Muscle of leg (tissue), 3 donors: ENCODE measurements at regions not wholly inside any gene's neighbourhood (a gene's known extent, or its start where the extent isn't known, plus 50 kb on each side); places are given as distances from the start of the nearest gene placed in this dataset.
A peak's percentile ranks its signal among the peaks of the same experiment; 100 is the strongest.
"Not testable (repeated sequence)": the region's sequence is repeated elsewhere in the genome, so short reads cannot be mapped to it uniquely, and the experiment has no call there.

ENCODE experiments used
- DNase-seq: peaks from one replicate; pipeline ENCODE4 v3.0.0; 2013
- H3K27ac ChIP-seq: one replicate; pipeline ENCODE4 v1.5.1; 2013; ENCODE audit warnings: mild to moderate bottlenecking, low read length, control low read depth
- H3K27me3 ChIP-seq: one replicate; pipeline ENCODE4 v1.6.1; 2013; ENCODE audit warnings: low read length; ENCODE audit not compliant: control insufficient read depth, insufficient read depth
- H3K36me3 ChIP-seq: one replicate; pipeline ENCODE4 v1.6.1; 2013; ENCODE audit warnings: low read length; ENCODE audit not compliant: control insufficient read depth, insufficient read depth
- H3K4me1 ChIP-seq: one replicate; pipeline ENCODE4 v1.6.1; 2013; ENCODE audit warnings: low read length; ENCODE audit not compliant: control insufficient read depth, insufficient read depth
- H3K4me3 ChIP-seq: one replicate; pipeline ENCODE4 v1.5.1; 2013; ENCODE audit warnings: low read length, control low read depth
- H3K9me3 ChIP-seq: replicated peaks from 2 replicates; pipeline ENCODE4 v1.6.1; 2013; ENCODE audit warnings: low read depth, low read length; ENCODE audit not compliant: control insufficient read depth
- WGBS: methylation state at CpG from one replicate; pipeline ENCODE4 v1.1.5; 2013; ENCODE audit warnings: missing lambda C conversion rate; ENCODE audit not compliant: insufficient coverage; 5-methylcytosine and 5-hydroxymethylcytosine counted together

DNA sequence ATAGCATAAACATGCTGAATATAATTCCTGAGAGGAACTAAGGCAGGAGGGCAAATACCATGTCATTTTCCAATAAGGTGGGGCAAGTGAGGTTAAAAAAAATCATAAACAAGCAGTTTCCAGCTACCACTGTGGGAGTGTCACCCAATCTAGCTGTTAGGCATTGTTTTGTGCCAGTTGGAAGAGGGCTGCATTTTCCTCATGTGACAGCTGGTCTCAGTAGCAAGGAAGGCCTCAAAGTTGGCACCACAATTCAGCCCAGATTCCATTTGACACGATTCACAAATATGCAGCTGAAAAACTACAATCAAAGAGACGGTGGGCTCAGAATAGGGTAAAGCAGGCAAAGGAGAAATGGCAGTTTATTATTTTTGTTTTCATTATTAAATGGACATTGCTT, 636.1 kb downstream of the KIF4B start:
- DNase-seq: peak; percentile 56

DNA sequence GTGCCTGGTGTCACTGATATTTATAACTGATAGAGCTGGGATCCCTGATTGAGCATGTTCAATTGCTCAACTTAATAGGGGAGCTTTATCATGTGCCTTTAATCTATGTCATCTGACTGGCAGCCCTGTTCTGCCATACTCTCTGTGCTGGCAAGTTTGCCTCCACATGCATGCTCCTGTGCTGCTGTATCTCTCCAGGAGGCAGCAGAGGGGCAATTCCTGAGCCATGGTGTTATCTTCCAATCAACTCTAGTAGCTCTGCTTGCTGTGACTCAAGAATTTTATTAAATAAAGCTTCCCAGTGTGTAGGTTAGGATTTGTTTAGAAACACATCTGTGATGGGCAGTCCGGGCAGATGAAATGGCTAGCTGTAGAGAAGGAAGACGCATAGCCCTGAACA, 642.0 kb downstream of the KIF4B start:
- no peaks in the 10 kb centered on the region for H3K36me3 ChIP-seq
- H3K9me3 ChIP-seq: no peaks in the 10 kb centered on the region
- H3K4me1 ChIP-seq: no peaks in the 10 kb centered on the region
- no peaks in the 10 kb centered on the region for H3K27me3 ChIP-seq
- no peak overlapping the region for H3K4me3 ChIP-seq
- no peak overlapping the region for H3K27ac ChIP-seq
- no CpG with 5 or more reads among the region's 2 CpGs for WGBS
- DNase-seq: no peak

More for the DNA sequence above, 636.1 kb downstream of the KIF4B start:
- no peaks in the 10 kb centered on the region for H3K27me3 ChIP-seq
- no CpG with 5 or more reads among the region's 2 CpGs for WGBS
- no peaks in the 10 kb centered on the region for H3K9me3 ChIP-seq
- no peaks in the 10 kb centered on the region for H3K36me3 ChIP-seq
- no peaks in the 10 kb centered on the region for H3K4me1 ChIP-seq
- H3K27ac ChIP-seq: no peak overlapping the region
- no peak overlapping the region for H3K4me3 ChIP-seq

DNA sequence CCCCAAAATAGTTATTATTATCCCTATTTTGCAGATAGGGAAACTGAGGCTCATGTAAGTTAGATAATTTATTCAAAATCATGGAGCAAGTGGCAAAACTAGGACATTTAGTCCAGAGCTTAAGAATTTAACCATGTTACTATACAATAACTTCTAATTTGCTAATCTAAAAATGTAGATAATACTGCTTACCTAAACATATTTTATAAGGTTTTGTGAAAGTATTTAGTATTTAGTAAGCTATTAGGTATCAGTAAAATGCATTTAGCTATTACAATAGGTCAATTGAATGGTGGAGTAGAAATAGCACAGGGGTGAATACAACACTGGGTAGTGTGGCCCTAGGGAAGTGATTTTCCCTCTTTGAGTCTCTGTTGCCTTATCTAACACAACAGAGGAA, 648.3 kb downstream of the KIF4B start:
- no peaks in the 10 kb centered on the region for H3K36me3 ChIP-seq
- H3K27ac ChIP-seq: no peak overlapping the region
- H3K27me3 ChIP-seq: no peaks in the 10 kb centered on the region
- H3K4me3 ChIP-seq: no peak overlapping the region
- no peak for DNase-seq
- no peaks in the 10 kb centered on the region for H3K9me3 ChIP-seq
- H3K4me1 ChIP-seq: no peaks in the 10 kb centered on the region

DNA sequence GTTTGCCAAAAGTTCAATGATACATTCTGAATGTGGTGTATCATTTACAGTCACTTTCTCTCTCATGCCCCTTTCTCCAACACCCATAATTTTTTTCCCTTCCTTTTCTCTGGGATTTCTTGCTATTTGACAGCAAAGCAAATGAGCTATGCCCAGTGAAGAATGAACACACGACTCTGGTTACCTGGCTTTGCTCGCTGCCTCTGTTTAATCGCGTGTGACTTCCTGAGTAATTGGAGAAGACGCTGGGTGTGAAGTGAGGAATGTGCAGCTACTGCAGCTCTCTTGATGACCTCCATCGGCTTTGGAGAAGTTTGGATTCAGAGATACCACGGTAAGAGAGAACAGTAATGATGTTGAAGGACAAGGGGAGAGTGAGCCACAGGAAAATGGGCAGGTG, 651.8 kb downstream of the KIF4B start:
- no peak for DNase-seq
- WGBS: 53% methylated on average over 7 of the region's 7 CpGs
- no peaks in the 10 kb centered on the region for H3K4me1 ChIP-seq
- H3K27ac ChIP-seq: no peak overlapping the region
- H3K9me3 ChIP-seq: no peaks in the 10 kb centered on the region
- no peak overlapping the region for H3K4me3 ChIP-seq
- H3K27me3 ChIP-seq: no peaks in the 10 kb centered on the region
- no peaks in the 10 kb centered on the region for H3K36me3 ChIP-seq

DNA sequence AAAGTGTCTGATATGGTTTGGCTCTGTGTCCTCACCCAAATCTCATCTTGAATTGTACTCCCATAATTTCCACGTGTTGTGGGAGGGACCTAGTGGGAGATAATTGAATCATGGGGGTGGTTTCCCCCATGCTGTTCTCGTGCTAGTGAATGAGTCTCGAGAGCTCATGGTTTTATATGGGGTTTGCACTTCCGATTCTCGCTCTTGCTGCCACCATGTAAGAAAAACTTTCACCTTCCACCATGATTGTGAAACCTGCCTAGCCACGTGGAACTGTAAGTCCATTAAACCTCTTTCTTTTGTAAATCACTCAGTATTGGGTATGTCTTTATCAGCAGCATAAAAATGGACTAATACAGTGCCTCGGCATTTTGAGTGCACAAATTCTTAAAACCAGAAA, 655.0 kb upstream of the SGCD start:
- not testable (repeated sequence) for H3K4me1 ChIP-seq, H3K4me3 ChIP-seq, H3K27me3 ChIP-seq, H3K36me3 ChIP-seq, H3K9me3 ChIP-seq, DNase-seq, H3K27ac ChIP-seq
- WGBS: no CpG with 5 or more reads among the region's 7 CpGs

DNA sequence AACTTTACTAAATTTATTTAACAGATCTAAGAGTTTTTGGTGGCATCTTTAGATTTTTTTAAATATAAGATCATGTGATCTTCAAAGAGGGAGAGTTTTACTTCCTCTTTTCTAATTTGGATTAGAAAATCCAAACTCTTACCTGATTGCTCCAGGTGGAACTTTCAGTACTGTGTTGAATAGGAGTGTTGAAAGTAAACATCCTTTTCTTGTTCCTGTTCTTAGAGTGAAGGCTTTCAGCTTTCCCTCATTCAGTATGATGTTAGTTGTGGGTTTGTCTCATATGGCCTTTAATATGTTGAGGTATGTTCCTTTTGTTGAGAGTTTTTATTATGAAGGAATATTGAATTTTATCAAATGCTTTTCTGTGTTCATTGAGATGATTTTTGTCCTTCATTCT, 650.0 kb upstream of the SGCD start:
- Histone ChIP-seq H3K9me3 (peaks cover 3% of the 10 kb centered on the region), H3K4me1 (no peaks in the 10 kb centered on the region), H3K27ac (no peak overlapping the region), H3K36me3 (no peaks in the 10 kb centered on the region), H3K4me3 (no peak overlapping the region), H3K27me3 (no peaks in the 10 kb centered on the region)
- DNase-seq: no peak

DNA sequence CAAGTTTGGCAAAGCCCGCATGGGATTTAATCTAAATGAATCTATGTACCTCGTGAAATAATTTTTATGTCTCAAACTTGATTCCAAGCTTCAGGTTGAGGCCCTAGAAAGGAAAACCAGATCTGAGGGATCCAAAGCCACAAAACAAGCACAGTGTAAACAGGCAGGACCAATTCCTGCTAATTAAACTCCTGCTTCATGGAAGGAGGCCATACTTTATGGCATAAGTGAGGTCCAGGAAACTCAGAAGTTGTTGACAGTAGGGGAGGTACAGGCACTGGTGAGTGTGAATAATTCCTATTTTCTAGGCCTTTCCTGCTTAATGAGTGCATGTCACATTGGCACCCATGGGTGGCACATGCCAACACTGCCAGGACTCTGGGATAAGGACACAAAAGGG, 648.6 kb upstream of the SGCD start:
- Histone ChIP-seq H3K27ac (no peak overlapping the region), H3K9me3 (peaks cover 3% of the 10 kb centered on the region), H3K4me1 (no peaks in the 10 kb centered on the region), H3K4me3 (no peak overlapping the region), H3K27me3 (no peaks in the 10 kb centered on the region), H3K36me3 (no peaks in the 10 kb centered on the region)
- WGBS: no CpG with 5 or more reads among the region's 2 CpGs
- DNase-seq: no peak

DNA sequence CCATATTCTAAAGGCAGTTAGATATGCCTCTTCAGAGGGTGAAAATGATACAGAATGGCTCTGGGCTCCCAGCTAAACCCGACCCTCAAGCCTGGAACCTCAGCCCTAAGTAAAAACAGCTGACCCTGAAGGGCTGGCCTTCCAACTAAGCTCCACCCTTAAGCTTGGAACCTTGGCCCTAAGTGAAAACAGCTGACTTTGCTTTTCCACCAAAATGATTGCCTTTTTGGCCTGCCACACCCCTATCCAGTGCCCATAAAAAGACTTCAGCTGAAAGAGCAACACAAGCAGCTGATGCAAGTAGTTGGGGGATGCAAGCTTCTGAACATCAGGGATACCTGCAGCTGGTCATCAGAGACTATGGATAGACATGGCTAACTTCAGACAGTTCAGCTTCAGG, 647.4 kb upstream of the SGCD start:
- Histone ChIP-seq H3K36me3 (no peaks in the 10 kb centered on the region), H3K4me1 (no peaks in the 10 kb centered on the region), H3K27ac (no peak overlapping the region), H3K27me3 (no peaks in the 10 kb centered on the region), H3K9me3 (peaks cover 3% of the 10 kb centered on the region), H3K4me3 (no peak overlapping the region)
- DNase-seq: no peak
- 50% methylated on average over 1 of the region's 1 CpG for WGBS

DNA sequence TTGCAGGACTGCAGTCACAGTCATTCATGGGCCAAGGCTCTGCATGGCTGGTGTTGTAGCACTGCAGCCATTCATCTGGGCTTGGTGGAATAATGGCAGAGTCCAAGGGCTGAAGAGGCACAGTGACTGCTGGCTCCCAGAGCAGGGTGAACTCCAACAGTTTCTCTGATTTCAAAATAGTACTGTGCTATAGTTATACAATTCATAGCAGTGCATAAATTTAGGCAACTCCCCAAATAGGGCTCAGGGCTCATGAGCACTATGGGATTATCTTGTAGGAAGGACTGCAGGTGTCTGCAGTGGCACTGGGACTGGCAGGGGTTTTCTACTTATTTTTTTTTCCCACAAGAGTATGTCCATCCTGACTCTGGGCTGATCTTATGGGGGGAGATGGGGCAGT, 642.5 kb upstream of the SGCD start:
- no peak for DNase-seq
- H3K27me3 ChIP-seq: no peaks in the 10 kb centered on the region

DNA sequence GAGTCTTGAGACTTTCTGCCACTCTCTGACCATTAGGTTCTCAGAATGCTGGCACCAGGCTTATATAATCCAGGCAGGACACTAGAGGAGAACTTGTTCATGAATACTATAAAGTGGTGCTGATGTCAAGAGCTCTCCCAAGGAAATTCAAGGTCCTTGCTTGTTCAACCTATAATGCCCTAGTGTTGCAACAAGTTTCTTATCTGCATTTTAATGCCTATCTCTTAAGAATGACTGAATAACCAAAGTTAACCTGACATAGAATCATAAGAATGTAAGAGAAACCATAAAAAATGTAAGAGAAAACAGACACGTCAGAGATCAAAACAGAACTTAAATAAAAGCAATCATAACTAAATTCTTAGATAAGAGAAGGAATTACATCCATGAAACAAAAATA, 640.8 kb upstream of the SGCD start:
- DNase-seq: no peak
- Histone ChIP-seq H3K27ac (no peak overlapping the region), H3K4me1 (no peaks in the 10 kb centered on the region), H3K27me3 (no peaks in the 10 kb centered on the region), H3K9me3 (no peaks in the 10 kb centered on the region), H3K36me3 (no peaks in the 10 kb centered on the region), H3K4me3 (no peak overlapping the region)
- no CpG with 5 or more reads among the region's 1 CpG for WGBS

More for the DNA sequence above, 642.5 kb upstream of the SGCD start:
- Histone ChIP-seq H3K27ac (no peak overlapping the region), H3K4me1 (no peaks in the 10 kb centered on the region), H3K36me3 (no peaks in the 10 kb centered on the region), H3K4me3 (no peak overlapping the region), H3K9me3 (no peaks in the 10 kb centered on the region)

DNA sequence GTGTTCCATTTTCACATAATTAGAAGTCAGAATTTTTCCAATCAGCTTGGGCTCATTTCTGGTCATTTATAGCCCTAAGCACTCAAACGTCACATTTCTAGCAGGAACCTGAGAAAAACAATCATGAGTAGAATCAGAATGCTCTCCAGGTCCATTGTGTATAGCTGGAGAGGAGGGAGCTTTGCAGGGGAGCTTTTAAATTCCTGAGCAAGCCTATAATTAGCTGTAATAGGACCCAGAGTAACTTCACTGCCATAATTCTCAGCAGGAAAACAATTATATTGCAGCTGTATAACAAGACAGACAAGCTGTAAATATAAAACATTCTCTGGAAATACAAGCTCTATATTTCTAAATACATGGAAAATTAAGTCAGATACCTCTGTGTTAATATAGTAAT, 637.6 kb upstream of the SGCD start:
- H3K27me3 ChIP-seq: no peaks in the 10 kb centered on the region
- no peaks in the 10 kb centered on the region for H3K9me3 ChIP-seq
- WGBS: no CpG with 5 or more reads among the region's 1 CpG
- DNase-seq: no peak
- H3K36me3 ChIP-seq: no peaks in the 10 kb centered on the region
- H3K4me1 ChIP-seq: no peaks in the 10 kb centered on the region
- no peak overlapping the region for H3K4me3 ChIP-seq
- H3K27ac ChIP-seq: no peak overlapping the region
